Liver (tissue), 8 donors: ENCODE measurements at regions not wholly inside any gene's neighbourhood (a gene's known extent, or its start where the extent isn't known, plus 50 kb on each side); places are given as distances from the start of the nearest gene placed in this dataset.

Source experiments
- DNase-seq: peaks from one replicate; pipeline ENCODE4 v3.0.0-alpha.2; 2017; ENCODE audit warnings: low spot score
- H3K27ac ChIP-seq, 2 donors: one replicate each; pipeline ENCODE4 v1.7.0; 2013; ENCODE audit warnings: inconsistent platforms in 2 of 2, low read length in 2 of 2, control low read depth in 1 of 2, low read depth in 1 of 2, mild to moderate bottlenecking in 1 of 2
- H3K27me3 ChIP-seq, 4 donors: one replicate each; pipeline versions ENCODE4 v1.6.1 to v1.7.0; 2013; ENCODE audit warnings: low read length in 3 of 4, inconsistent platforms in 1 of 4, mild to moderate bottlenecking in 1 of 4, moderate library complexity in 1 of 4; ENCODE audit not compliant: control insufficient read depth in 4 of 4, insufficient read depth in 4 of 4
- H3K36me3 ChIP-seq, 4 donors: one replicate each; pipeline versions ENCODE4 v1.6.1 to v1.7.0; 2013; ENCODE audit warnings: low read length in 3 of 4, mild to moderate bottlenecking in 3 of 4, low read depth in 1 of 4, moderate library complexity in 1 of 4; ENCODE audit not compliant: control insufficient read depth in 4 of 4, insufficient read depth in 3 of 4
- H3K4me1 ChIP-seq, 4 donors: one replicate each; pipeline versions ENCODE4 v1.6.1 to v1.7.0; 2013; ENCODE audit warnings: low read length in 3 of 4, mild to moderate bottlenecking in 3 of 4, moderate library complexity in 1 of 4; ENCODE audit not compliant: control insufficient read depth in 4 of 4, insufficient read depth in 4 of 4
- H3K4me3 ChIP-seq, 3 donors: one replicate each; pipeline versions ENCODE4 v1.6.1 to v1.7.0; 2013; ENCODE audit warnings: low read length in 3 of 3, control low read depth in 1 of 3, low read depth in 1 of 3, mild to moderate bottlenecking in 1 of 3
- H3K9ac ChIP-seq, 2 donors: one replicate each; pipeline ENCODE4 v1.7.0; 2013; ENCODE audit warnings: low read length in 2 of 2, mild to moderate bottlenecking in 2 of 2, moderate library complexity in 2 of 2, control low read depth in 1 of 2, low read depth in 1 of 2
- H3K9me3 ChIP-seq, 4 donors: one replicate each; pipeline versions ENCODE4 v1.6.1 to v1.7.0; 2013; ENCODE audit warnings: low read length in 3 of 4; ENCODE audit not compliant: control insufficient read depth in 4 of 4
- EGR1 ChIP-seq, 2 donors: IDR thresholded peaks; 2 replicates each; pipeline ENCODE4 v1.6.1; 2016 to 2018; ENCODE audit warnings: antibody characterized with exemption in 2 of 2, low read depth in 2 of 2
- FOXA2 ChIP-seq: IDR thresholded peaks from 2 replicates; pipeline ENCODE4 v1.6.1; 2016; ENCODE audit warnings: antibody characterized with exemption
- GABPA ChIP-seq, 2 donors: IDR thresholded peaks in 1 of 2; conservative IDR thresholded peaks in 1 of 2; 2 replicates each; pipeline ENCODE4 v1.6.1; 2016; ENCODE audit warnings: antibody characterized with exemption in 2 of 2, mild to moderate bottlenecking in 1 of 2, moderate library complexity in 1 of 2
- HNF4A ChIP-seq, 2 donors: conservative IDR thresholded peaks; 2 replicates each; pipeline ENCODE4 v1.6.1; 2016; ENCODE audit warnings: antibody characterized with exemption in 2 of 2, mild to moderate bottlenecking in 2 of 2
- HNF4G ChIP-seq: IDR thresholded peaks from 2 replicates; pipeline ENCODE4 v1.6.1; 2016; ENCODE audit warnings: antibody characterized with exemption
- JUND ChIP-seq, 2 donors: IDR thresholded peaks; 2 replicates each; pipeline ENCODE4 v1.6.1; 2016; ENCODE audit warnings: antibody characterized with exemption in 2 of 2
- RAD21 ChIP-seq, 2 donors: IDR thresholded peaks; 2 replicates each; pipeline ENCODE4 v1.6.1; 2016; ENCODE audit warnings: antibody characterized with exemption in 2 of 2, mild to moderate bottlenecking in 2 of 2
- RXRA ChIP-seq, 2 donors: IDR thresholded peaks; 2 replicates each; pipeline ENCODE4 v1.6.1; 2017 to 2018; ENCODE audit warnings: antibody characterized with exemption in 2 of 2, mild to moderate bottlenecking in 1 of 2
- SP1 ChIP-seq: IDR thresholded peaks from 2 replicates; pipeline ENCODE4 v1.6.1; 2018; ENCODE audit warnings: antibody characterized with exemption, mild to moderate bottlenecking
- TAF1 ChIP-seq: conservative IDR thresholded peaks from 2 replicates; pipeline ENCODE4 v1.6.1; 2016; ENCODE audit warnings: antibody characterized with exemption, mild to moderate bottlenecking
- YY1 ChIP-seq: IDR thresholded peaks from 2 replicates; pipeline ENCODE4 v1.6.1; 2016; ENCODE audit warnings: antibody characterized with exemption, mild to moderate bottlenecking
- WGBS: extraction: QIAGEN DNeasy Blood & Tissue Kit; methylation state at CpG from one replicate; pipeline ENCODE4 v1.1.7; 2013; 5-methylcytosine and 5-hydroxymethylcytosine counted together
- TF ChIP-seq, protein P1 (sequence below): IDR thresholded peaks from 2 replicates; pipeline ENCODE4 v1.6.1; 2016; ENCODE audit warnings: antibody characterized with exemption, mild to moderate bottlenecking
- TF ChIP-seq, protein P2 (sequence below): fragments of 150-350 bp; IDR thresholded peaks from 2 replicates; pipeline ENCODE4 v1.5.1; 2017; ENCODE audit warnings: improper control_type of control experiment, low read depth, low read length; ENCODE audit not compliant: missing input control
- TF ChIP-seq, protein P3 (sequence below): IDR thresholded peaks from 2 replicates; pipeline ENCODE4 v1.6.1; 2016; ENCODE audit warnings: antibody characterized with exemption
- donor health status: healthy.
- donor health status: healthy.
- donor health status: healthy.
- donor health status: healthy.
- donor health status: healthy.

DNA sequence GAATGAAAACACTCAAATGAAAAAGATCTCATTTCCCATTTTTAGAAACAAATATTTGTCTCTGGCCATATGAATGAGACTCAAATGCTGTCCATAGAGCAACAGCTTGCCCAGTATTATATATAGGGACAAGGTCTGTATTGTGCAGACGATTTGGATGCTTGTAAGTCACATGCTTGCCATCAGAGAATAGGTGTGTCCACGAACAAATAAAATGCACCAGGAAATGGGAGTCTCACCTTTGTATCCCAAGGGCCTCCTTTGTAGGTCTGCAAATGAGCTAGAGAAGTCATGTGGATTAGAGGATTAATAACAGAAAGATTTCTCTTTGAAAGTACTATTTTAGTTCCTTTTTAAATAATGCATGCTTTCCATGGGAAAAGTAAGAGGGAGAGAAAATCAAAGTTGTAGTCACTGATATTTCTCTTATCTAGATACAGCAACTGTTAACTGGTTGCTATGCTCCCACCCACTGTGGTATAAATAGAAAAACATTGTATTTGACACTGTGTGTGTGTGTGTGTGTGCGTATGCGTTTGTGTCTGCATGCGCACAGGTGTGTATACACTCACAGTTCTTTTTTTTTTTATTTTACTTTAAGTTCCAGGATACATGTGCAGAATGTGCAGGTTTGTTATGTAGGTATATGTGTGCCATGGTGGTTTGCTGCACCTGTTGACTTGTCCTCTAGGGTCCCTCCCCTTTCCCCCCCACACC lies 383.4 kb upstream of the ARRDC4 start:
- Histone ChIP-seq H3K4me3 (no peak overlapping the region), H3K9ac (no peak overlapping the region), H3K4me1 (no peaks in the 10 kb centered on the region), H3K9me3 (no peaks in the 10 kb centered on the region), H3K27ac (no peak overlapping the region), H3K27me3 (no peaks in the 10 kb centered on the region), H3K36me3 (no peaks in the 10 kb centered on the region)
- WGBS = 75% methylated on average over 5 of the region's 5 CpGs
- DNase-seq = no peak
- TF ChIP-seq RAD21 (IDR thresholded peaks at IDR 0.05) (no peak), HNF4G (no peak), TAF1 (no peak), EGR1 (IDR thresholded peaks at IDR 0.05; ENCODE audit: low read depth in 2 of 2) (no peak), YY1 (no peak), FOXA2 (no peak), GABPA (IDR thresholded peaks at IDR 0.05 in 1 of 2, conservative IDR thresholded peaks at IDR 0.05 in 1 of 2) (no peak), RXRA (IDR thresholded peaks at IDR 0.05) (no peak), HNF4A (conservative IDR thresholded peaks at IDR 0.05) (no peak), SP1 (no peak), JUND (IDR thresholded peaks at IDR 0.05) (no peak)
- TF ChIP-seq, protein P1, sequence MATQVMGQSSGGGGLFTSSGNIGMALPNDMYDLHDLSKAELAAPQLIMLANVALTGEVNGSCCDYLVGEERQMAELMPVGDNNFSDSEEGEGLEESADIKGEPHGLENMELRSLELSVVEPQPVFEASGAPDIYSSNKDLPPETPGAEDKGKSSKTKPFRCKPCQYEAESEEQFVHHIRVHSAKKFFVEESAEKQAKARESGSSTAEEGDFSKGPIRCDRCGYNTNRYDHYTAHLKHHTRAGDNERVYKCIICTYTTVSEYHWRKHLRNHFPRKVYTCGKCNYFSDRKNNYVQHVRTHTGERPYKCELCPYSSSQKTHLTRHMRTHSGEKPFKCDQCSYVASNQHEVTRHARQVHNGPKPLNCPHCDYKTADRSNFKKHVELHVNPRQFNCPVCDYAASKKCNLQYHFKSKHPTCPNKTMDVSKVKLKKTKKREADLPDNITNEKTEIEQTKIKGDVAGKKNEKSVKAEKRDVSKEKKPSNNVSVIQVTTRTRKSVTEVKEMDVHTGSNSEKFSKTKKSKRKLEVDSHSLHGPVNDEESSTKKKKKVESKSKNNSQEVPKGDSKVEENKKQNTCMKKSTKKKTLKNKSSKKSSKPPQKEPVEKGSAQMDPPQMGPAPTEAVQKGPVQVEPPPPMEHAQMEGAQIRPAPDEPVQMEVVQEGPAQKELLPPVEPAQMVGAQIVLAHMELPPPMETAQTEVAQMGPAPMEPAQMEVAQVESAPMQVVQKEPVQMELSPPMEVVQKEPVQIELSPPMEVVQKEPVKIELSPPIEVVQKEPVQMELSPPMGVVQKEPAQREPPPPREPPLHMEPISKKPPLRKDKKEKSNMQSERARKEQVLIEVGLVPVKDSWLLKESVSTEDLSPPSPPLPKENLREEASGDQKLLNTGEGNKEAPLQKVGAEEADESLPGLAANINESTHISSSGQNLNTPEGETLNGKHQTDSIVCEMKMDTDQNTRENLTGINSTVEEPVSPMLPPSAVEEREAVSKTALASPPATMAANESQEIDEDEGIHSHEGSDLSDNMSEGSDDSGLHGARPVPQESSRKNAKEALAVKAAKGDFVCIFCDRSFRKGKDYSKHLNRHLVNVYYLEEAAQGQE = no peak
- TF ChIP-seq, protein P2, sequence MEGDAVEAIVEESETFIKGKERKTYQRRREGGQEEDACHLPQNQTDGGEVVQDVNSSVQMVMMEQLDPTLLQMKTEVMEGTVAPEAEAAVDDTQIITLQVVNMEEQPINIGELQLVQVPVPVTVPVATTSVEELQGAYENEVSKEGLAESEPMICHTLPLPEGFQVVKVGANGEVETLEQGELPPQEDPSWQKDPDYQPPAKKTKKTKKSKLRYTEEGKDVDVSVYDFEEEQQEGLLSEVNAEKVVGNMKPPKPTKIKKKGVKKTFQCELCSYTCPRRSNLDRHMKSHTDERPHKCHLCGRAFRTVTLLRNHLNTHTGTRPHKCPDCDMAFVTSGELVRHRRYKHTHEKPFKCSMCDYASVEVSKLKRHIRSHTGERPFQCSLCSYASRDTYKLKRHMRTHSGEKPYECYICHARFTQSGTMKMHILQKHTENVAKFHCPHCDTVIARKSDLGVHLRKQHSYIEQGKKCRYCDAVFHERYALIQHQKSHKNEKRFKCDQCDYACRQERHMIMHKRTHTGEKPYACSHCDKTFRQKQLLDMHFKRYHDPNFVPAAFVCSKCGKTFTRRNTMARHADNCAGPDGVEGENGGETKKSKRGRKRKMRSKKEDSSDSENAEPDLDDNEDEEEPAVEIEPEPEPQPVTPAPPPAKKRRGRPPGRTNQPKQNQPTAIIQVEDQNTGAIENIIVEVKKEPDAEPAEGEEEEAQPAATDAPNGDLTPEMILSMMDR = no peak
- TF ChIP-seq, protein P3, sequence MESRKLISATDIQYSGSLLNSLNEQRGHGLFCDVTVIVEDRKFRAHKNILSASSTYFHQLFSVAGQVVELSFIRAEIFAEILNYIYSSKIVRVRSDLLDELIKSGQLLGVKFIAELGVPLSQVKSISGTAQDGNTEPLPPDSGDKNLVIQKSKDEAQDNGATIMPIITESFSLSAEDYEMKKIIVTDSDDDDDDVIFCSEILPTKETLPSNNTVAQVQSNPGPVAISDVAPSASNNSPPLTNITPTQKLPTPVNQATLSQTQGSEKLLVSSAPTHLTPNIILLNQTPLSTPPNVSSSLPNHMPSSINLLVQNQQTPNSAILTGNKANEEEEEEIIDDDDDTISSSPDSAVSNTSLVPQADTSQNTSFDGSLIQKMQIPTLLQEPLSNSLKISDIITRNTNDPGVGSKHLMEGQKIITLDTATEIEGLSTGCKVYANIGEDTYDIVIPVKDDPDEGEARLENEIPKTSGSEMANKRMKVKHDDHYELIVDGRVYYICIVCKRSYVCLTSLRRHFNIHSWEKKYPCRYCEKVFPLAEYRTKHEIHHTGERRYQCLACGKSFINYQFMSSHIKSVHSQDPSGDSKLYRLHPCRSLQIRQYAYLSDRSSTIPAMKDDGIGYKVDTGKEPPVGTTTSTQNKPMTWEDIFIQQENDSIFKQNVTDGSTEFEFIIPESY = no peak

DNA sequence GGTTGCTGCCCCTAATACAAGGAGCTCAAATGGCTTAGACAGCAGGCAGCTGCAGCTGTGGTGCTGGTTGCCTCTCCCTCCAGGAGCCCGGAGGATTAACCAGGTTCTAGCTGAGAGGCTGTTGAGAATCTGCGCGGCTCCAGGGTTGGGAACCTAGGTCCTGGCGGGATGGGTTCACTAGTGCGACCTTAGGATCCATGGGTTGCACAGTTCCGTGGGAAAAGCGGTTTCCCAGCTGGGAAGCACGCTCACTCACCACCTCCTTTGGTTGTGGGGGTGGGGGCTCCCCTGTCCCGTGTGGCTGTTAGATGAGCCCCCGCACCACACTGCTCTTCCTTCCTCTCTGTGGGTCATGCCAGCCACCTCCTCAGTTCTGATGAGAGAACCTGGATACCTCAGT lies 375.1 kb upstream of the ARRDC4 start:
- no peaks in the 10 kb centered on the region for H3K36me3 ChIP-seq
- no peak for DNase-seq
- no peak overlapping the region for H3K27ac ChIP-seq
- no peak for TF ChIP-seq TAF1
- no peaks in the 10 kb centered on the region for H3K27me3 ChIP-seq
- 88% methylated on average over 10 of the region's 10 CpGs for WGBS
- H3K9ac ChIP-seq = no peak overlapping the region
- no peak overlapping the region for H3K4me3 ChIP-seq
- no peaks in the 10 kb centered on the region for H3K4me1 ChIP-seq
- H3K9me3 ChIP-seq = peaks cover 0 to 3% (median 0%) of the 10 kb centered on the region in 4 donors
